ENCODE measurements at regions not wholly inside any gene's neighbourhood (a gene's known extent, or its start where the extent isn't known, plus 50 kb on each side); places are given as distances from the start of the nearest gene placed in this dataset.
"Not testable (repeated sequence)": the region's sequence is repeated elsewhere in the genome, so short reads cannot be mapped to it uniquely, and the experiment has no call there.

DNA sequence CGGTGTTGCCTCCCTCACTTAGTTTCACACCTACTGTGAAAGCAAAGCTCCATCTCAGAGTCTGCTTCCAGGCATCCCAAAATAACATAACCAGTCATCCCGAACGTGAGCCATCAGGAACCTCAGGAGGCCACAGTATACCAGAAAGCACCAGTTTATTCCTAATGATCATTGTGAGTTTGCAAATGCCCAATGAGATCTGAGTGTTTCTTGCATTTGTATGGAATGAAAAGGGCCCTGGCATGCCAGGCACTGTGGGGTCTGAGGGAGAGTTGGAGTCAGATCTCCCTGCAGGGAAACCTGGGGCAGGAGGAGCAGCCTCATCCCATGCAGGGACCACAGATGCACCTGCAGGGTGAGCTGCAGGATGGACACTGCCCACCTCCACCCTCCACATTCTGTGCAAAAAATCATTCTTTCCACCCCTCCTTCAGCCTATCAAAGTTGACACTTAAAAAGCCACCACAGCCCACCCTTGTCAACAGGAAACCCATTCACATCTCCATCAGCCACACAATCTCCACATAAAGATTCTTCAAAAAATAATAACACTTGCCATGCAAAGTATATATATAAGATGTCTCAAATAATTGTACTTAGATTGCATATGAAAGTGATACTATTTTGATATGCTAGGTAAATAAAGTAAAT, 112.3 kb downstream of the GGTLC2 start:
- DNase-seq (ENCODE audit: low read depth in 2 of 2) = not testable (repeated sequence)

DNA sequence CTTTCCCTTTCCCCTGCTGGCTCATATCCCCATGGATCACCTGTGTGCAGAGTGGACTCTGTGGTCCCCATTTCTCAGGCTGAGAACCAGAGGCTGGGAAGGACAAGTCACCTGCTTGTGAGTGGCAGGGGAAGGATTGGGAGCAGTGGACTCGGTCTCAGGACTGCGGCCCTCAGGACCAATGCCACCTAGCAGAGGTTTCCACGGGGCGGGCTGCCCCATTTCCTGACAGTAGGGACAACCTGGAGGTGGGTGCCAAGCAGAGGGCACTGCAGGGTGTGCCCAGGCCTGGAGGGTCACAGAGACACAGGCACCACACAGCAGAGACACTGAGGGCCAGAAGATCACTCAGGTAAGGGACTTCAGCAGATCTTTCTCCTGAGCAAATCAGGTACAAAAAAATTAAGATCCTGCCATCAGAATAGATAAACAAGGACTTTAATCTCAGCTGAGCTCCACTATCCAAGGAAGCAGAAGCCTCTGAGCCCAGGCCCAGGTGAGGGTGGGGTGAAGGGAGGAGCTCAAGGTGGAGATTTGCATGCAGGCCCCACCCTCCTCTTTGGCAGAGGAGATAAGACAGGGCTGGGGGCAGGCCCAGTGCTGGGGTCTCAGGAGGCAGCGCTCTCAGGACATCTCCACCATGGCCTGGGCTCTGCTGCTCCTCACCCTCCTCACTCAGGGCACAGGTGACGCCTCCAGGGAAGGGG, 113.8 kb downstream of the GGTLC2 start:
- DNase-seq (ENCODE audit: low read depth in 2 of 2) = not testable (repeated sequence)

DNA sequence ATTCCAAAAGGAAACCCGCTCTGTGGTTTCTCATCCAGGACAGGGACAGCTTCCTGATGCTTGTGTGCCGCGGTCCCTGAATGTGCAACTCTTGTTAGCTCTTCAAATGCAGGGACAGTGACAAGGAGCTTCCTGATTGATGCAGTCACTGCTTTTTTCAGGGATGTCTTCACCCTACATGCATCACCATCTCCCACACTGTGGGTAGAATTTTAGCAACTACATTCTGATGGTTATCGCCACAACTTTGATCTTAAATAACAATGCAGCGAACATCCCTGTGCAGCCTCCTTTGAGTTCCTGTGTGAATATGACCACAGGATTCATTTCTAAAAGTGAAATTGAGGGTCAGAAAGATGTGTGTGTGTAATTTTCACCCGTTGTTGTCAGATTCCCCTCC, 115.0 kb downstream of the GGTLC2 start:
- no peak for DNase-seq (ENCODE audit: low read depth in 2 of 2)

- no peak for DNase-seq (ENCODE audit: low read depth in 2 of 2)
Observed at GRCh38 chr22:22759889-22760546, 115.6 kb downstream of the GGTLC2 start.

DNA sequence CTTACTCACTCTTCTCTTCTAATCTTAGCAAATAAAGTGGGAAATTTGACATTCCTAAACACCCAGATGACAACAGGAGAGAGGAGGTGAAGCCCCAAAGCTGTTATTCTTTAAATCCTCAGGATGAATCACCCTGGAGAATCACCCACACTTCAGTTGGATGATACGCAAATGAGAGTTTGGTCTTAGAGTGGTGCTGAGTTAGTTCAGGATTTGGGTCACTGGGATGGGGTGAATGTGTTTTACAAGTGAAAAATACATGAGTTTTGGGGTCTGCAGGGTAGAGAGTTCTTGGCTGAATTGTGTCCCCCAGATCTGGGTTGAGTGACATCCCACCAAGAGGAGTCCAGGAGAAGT, 117.2 kb downstream of the GGTLC2 start:
- DNase-seq (ENCODE audit: low read depth in 2 of 2) = no peak

DNA sequence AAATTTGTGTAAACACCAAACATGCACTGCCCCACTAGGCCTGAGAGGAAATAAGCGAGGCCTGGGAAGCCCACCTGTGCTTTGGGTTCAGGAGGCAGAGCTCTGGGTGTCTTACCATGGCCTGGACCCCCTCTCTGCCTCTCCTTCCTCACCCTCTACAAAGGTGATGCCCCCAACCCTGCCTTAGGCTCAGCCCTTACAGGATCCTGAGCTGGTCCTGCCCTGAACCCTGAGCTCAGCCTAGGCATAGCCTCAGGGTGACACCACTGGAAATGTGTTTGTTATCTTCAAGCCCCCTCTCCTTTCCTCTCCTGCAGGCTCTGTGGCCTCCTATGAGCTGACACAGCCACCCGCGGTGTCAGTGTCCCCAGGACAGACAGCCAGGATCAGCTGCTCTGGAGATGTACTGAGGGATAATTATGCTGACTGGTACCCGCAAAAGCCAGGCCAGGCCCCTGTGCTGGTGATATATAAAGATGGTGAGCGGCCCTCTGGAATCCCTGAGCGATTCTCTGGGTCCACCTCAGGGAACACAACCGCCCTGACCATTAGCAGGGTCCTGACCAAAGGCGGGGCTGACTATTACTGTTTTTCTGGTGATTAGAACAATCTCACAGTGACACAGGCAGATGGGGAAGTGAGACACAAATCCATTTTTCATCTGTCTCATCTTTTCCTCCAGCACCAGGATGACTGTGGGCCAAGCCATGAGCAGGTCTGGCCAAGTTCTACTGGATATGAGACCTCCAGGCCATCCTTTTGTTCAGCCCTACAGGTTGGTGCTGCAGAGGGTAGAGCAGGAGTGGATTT, 117.8 kb downstream of the GGTLC2 start:
- no peak for DNase-seq (ENCODE audit: low read depth in 2 of 2)

DNA sequence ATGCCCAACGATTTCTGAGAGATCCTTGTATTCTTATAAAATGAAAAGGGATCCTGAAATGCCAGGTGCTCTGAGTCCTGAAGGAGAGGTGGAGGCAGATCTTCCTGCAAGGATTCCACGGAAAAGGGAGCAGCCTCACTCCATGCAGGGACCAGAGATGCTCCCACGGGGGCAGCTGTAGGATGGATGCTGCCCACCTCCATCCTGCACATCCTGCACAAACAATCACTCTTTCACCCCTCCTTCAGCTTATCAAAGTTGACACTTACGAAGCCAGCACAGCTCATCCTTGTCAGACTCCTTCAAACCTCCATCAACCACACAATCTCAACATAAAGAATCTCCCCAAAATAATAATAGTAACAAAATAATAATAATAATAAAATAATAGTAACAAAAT, 119.1 kb downstream of the GGTLC2 start:
- DNase-seq (ENCODE audit: low read depth in 2 of 2) = no peak

DNA sequence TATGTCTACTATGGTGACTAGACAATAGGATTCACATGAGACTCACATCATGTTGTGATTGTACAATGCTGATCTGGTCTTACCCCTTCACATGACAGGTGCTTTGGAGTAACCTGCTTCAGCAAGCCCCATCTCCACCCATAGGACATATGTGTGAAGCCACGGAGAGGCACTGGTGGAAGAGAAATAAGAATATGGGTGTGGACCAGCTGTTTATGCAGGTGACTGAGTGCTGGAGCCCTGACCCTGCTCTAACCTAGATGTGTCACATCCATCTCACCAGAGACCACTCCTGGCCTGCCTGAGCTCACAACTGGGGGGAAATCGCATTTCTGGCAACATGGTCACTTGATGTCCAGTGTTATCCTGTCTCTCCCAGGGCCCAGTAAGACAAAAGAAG, 119.7 kb downstream of the GGTLC2 start:
- DNase-seq (ENCODE audit: low read depth in 2 of 2) = no peak

DNA sequence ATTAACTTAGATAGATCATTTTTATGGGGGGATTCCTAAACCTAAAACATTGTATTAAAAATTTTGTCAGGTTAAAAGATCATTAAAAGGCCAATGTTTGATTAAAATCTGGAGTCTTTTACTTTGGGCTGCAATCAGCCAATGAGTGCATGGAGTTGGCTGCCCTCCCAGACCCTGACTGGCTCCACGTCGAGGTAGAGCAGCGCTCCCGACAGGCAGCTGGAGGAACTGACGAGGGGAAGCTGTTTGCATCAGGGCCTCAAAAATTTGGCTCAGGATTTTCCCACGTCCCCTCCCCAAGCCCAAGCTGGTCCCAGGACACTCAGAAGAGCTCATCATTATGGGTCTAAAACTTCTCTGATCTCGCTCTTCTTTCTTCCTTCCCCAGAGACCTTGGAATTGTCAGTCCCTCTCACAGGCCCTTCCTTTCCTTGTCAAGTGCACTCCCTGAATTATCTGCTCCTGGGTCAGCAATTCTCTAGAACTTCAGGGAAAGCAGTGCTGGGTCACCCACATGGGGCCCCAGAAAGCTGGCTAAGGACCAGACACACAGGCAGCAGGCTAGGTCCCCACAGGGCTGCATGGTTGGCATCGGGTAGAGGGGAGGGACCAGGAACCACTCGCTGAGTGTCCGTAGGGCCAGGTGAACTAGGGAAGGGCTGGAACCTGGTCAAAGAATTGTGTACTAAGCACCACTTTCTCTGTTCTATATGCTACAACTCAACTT, 119.6 kb upstream of the IGLL5 start:
- no peak for DNase-seq (ENCODE audit: low read depth in 2 of 2)

DNA sequence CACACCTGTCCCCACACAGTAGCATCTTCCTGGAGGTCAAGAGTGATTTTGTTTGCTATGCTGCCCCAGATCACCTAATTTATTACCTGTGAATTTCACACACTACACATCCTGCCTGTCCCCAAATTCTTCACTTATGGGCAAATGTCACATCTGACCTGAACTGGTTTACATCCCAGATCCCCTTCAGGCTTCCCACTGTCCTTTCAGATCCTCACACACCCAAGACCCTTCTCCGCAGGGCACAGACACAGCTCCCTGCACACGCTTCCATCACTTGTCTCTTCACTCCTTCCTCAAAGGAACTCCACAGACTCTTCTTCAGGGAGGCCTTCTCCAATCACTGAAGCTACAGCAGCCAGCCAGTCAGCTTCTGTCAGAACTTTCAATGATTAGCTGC, 118.7 kb upstream of the IGLL5 start:
- no peak for DNase-seq (ENCODE audit: low read depth in 2 of 2)

DNA sequence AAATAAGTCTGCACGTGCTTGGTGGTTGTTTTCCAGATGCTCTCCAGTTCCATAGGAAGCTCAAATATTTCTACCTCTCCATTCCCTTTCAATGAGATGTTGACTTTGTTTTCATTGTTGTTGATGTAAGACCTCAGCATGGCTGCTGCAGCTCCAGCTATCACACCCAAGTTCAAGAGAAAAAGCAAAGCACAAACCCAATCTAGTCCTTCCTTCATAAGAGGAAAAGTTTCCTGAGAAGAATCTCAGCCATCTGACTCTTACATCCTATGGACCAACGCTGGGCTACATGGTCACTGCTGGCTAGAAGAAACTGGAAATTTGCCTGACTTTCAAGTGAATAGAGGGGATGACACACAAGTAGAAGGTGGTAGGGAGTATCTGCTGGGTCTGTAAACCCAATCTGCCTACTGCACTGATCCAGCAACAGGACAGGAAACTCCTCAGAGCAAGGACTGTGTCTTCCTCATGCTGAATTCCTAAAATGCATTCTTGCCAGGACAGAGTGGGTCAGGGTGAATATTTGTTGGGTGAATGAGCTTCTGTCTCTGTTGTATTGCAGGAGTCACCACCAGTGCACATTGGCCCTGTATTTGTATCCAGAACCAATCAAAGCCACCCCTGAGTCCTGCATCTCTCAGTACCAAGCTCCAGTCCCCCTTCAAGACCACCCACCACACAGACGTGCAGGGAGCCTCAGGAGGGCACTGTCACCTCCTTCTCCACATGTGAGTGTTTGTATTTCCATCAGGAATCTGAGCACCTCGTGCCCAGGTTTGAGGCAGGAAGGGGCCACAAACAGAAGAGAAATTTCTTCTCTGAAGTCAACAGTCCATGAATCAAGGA, 118.0 kb upstream of the IGLL5 start:
- DNase-seq (ENCODE audit: low read depth in 2 of 2) = no peak

GRCh38 chr22:22770280-22770871, 117.2 kb upstream of the IGLL5 start:
- no peak for DNase-seq (ENCODE audit: low read depth in 2 of 2)

DNA sequence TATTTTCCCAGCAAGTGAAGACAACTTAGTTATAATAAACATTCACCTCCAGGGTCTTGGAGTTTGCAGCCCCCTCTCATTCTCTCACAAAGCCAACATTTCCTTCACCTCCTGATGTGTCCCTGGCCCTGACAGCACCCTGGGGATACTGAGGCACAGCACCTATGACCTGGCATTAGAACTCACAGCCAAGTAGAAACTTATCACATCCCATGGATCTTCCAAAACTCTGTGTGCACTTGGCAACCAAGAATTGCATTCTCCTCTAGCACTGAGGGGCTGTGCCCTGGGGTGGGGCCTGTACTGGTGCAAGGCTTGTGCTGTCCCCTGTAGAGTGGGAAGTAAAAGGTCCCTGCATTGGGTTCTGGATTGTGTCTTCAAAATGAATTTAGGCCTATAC, 116.7 kb upstream of the IGLL5 start:
- DNase-seq (ENCODE audit: low read depth in 2 of 2) = no peak

- no peak for DNase-seq (ENCODE audit: low read depth in 2 of 2)
Observed at GRCh38 chr22:22771696-22772377, 115.8 kb upstream of the IGLL5 start.

GRCh38 chr22:22772396-22772795, 115.2 kb upstream of the IGLL5 start:
- DNase-seq (ENCODE audit: low read depth in 2 of 2) = no peak

- DNase-seq (ENCODE audit: low read depth in 2 of 2) = no peak
Observed at GRCh38 chr22:22772883-22773282, 114.7 kb upstream of the IGLL5 start.

- no peak for DNase-seq (ENCODE audit: low read depth in 2 of 2)
Observed at GRCh38 chr22:22773427-22773826, 114.2 kb upstream of the IGLL5 start.

DNA sequence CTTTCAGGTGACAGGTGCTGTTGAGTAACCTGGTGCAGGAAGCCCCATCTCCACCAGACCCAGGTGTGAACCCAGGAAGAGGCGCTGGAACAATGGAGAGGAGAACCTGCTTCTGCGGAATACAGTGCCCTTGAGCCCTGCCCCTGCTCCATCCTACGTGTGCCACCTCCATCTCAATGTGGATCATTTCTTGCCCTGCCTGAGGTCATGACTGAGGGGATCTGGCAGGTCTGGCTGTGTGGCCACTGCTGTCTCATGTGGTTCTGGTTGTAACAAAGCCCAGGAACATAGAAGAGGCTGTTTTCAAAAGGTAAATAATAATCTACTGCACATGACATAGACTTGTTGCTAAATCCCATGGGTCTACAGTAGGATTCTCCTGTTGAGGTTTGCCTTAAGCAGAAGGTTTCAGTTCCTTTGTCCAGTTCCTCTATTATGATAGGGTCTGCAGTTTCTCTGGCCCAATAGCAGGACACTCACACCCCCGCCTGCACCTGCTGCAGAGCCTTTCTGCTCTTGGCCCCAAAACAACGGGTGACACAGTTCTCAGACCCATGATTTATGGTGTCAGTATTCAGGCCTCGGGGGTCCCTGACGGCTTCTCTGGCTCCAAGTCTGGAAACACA, 113.5 kb upstream of the IGLL5 start:
- no peak for DNase-seq (ENCODE audit: low read depth in 2 of 2)

- DNase-seq (ENCODE audit: low read depth in 2 of 2) = not testable (repeated sequence)
Observed at GRCh38 chr22:22774762-22775161, 112.9 kb upstream of the IGLL5 start.

Measured in stimulated activated CD8-positive, alpha-beta memory T cell treated with anti-CD3 and anti-CD28 coated beads, Interleukin-7, amount 100 ng/mL, for 4 hours (primary cell).